ENCODE measurements at regions not wholly inside any gene's neighbourhood (a gene's known extent, or its start where the extent isn't known, plus 50 kb on each side); places are given as distances from the start of the nearest gene placed in this dataset.

DNA sequence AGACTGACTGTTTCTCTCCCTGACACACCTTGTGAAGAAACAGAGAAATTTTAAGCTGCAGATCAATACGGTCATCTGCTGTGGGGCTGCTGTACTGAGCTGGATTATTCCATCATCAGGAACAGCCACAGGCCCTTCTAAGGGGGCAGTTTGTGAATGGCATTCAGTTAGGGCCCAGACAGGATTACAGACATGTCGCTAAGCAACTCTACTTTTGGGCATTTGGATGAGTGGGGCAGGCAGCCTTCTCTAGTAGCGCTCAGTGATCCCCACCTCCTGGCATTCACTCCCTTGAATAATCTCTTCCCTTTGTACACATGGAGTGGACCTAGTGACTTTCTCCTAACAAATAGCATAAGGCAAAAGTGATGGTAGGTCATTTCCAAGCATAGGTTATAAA lies 144.4 kb upstream of the RARB start:
- TF ChIP-seq, protein P1, sequence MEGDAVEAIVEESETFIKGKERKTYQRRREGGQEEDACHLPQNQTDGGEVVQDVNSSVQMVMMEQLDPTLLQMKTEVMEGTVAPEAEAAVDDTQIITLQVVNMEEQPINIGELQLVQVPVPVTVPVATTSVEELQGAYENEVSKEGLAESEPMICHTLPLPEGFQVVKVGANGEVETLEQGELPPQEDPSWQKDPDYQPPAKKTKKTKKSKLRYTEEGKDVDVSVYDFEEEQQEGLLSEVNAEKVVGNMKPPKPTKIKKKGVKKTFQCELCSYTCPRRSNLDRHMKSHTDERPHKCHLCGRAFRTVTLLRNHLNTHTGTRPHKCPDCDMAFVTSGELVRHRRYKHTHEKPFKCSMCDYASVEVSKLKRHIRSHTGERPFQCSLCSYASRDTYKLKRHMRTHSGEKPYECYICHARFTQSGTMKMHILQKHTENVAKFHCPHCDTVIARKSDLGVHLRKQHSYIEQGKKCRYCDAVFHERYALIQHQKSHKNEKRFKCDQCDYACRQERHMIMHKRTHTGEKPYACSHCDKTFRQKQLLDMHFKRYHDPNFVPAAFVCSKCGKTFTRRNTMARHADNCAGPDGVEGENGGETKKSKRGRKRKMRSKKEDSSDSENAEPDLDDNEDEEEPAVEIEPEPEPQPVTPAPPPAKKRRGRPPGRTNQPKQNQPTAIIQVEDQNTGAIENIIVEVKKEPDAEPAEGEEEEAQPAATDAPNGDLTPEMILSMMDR (conservative IDR thresholded peaks at IDR 0.05), result no peak
- Histone ChIP-seq H3K9ac (ENCODE audit: extremely low read depth, low read length, poor library complexity, severe bottlenecking) (no peak overlapping the region), H3K9me3 (ENCODE audit: control insufficient read depth, low read length) (no peaks in the 10 kb centered on the region), H3K27me3 (ENCODE audit: control insufficient read depth, insufficient read depth, low read length, poor library complexity, severe bottlenecking) (no peaks in the 10 kb centered on the region), H3K27ac (ENCODE audit: low read depth, low read length) (no peak overlapping the region), H3K36me3 (ENCODE audit: control insufficient read depth, insufficient read depth, low read length) (no peaks in the 10 kb centered on the region), H3K4me1 (ENCODE audit: control insufficient read depth, insufficient read depth, low read length) (peaks cover 18% of the 10 kb centered on the region), H3K4me3 (ENCODE audit: low read length) (no peak overlapping the region)
- Mint-ChIP-seq H3K36me3 (ENCODE audit: low read depth) (no peaks in the 10 kb centered on the region), H3K9me3 (no peaks in the 10 kb centered on the region), H3K27ac (no peak overlapping the region), H3K4me1 (peaks cover 37% of the 10 kb centered on the region), H3K27me3 (ENCODE audit: insufficient read depth) (no peaks in the 10 kb centered on the region), H3K4me3 (no peak overlapping the region)
- WGBS, 2 experiments (ENCODE audit: insufficient coverage in 1 of 2, insufficient read length in 1 of 2), result 90 to 92% methylated on average over 2 to 3 of the region's 3 CpGs
- no peak for DNase-seq

DNA sequence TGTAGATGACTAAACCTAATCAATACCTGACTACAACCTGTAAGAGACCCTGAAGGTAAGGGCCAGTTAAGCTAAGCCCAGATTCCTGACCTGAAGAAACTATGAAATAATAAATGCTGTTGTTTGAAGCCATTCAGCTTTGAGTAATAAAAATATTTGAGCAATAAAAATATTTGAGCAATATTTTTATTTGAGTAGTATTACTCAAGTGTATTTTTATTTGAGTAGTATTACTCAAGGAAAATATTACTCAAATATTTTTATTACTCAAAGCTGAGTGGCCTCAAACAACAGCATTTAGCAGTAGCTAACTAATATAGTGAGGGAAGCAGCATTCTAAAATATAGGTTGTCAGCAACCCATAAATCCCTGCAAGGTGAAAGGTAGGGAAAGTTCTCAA lies 143.8 kb upstream of the RARB start:
- Histone ChIP-seq H3K36me3 (ENCODE audit: control insufficient read depth, insufficient read depth, low read length) (no peaks in the 10 kb centered on the region), H3K9ac (ENCODE audit: extremely low read depth, low read length, poor library complexity, severe bottlenecking) (no peak overlapping the region), H3K9me3 (ENCODE audit: control insufficient read depth, low read length) (no peaks in the 10 kb centered on the region), H3K4me3 (ENCODE audit: low read length) (no peak overlapping the region), H3K4me1 (ENCODE audit: control insufficient read depth, insufficient read depth, low read length) (peaks cover 18% of the 10 kb centered on the region), H3K27me3 (ENCODE audit: control insufficient read depth, insufficient read depth, low read length, poor library complexity, severe bottlenecking) (no peaks in the 10 kb centered on the region), H3K27ac (ENCODE audit: low read depth, low read length) (no peak overlapping the region)
- peaks cover 43% of the 10 kb centered on the region for H3K4me1 Mint-ChIP-seq
- TF ChIP-seq, protein P1 (conservative IDR thresholded peaks at IDR 0.05), result no peak
- H3K27ac Mint-ChIP-seq, result no peak overlapping the region
- no peaks in the 10 kb centered on the region for H3K27me3 Mint-ChIP-seq (ENCODE audit: insufficient read depth)
- H3K4me3 Mint-ChIP-seq, result no peak overlapping the region
- H3K9me3 Mint-ChIP-seq, result no peaks in the 10 kb centered on the region
- no peak for DNase-seq
- no peaks in the 10 kb centered on the region for H3K36me3 Mint-ChIP-seq (ENCODE audit: low read depth)

DNA sequence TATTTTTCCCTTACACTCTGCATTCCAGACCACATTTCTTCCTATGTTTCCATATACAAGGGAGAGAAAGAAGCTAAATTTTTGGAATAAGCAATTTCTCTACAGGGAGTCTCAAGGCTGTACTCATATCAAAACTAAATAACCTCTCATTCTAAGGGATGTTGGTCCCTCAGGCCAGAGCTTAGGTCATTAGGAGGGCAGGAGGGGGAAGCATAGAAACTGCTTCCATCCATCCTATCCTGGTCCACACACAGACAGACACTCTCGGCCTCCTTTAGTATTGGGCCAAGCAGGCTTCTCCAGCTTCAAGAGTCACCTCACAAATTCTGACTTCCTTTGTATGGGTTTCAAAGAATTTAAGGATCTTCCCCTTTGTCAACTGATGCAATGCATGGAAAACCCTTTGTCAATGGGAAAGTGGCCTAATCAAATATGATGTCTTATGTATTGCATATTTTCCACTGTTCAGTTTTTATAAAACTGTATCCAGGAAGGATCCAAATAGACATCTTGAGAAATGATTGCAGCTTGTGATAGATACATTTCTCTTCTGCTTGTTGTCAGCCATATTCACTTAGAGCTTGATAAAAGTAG lies 140.7 kb upstream of the RARB start:
- no peak overlapping the region for H3K4me3 Mint-ChIP-seq
- Histone ChIP-seq H3K4me1 (ENCODE audit: control insufficient read depth, insufficient read depth, low read length) (peaks cover 10% of the 10 kb centered on the region), H3K4me3 (ENCODE audit: low read length) (no peak overlapping the region), H3K27ac (ENCODE audit: low read depth, low read length) (no peak overlapping the region), H3K9me3 (ENCODE audit: control insufficient read depth, low read length) (no peaks in the 10 kb centered on the region), H3K36me3 (ENCODE audit: control insufficient read depth, insufficient read depth, low read length) (no peaks in the 10 kb centered on the region), H3K9ac (ENCODE audit: extremely low read depth, low read length, poor library complexity, severe bottlenecking) (no peak overlapping the region), H3K27me3 (ENCODE audit: control insufficient read depth, insufficient read depth, low read length, poor library complexity, severe bottlenecking) (no peaks in the 10 kb centered on the region)
- H3K27ac Mint-ChIP-seq, result no peak overlapping the region
- no peaks in the 10 kb centered on the region for H3K9me3 Mint-ChIP-seq
- no peaks in the 10 kb centered on the region for H3K36me3 Mint-ChIP-seq (ENCODE audit: low read depth)
- H3K27me3 Mint-ChIP-seq (ENCODE audit: insufficient read depth), result no peaks in the 10 kb centered on the region
- WGBS, 2 experiments (ENCODE audit: insufficient coverage in 1 of 2, insufficient read length in 1 of 2), result 83% methylated on average over 1 of the region's 1 CpG; no CpG with 5 or more reads in 1 of the 2 experiments
- TF ChIP-seq, protein P1 (conservative IDR thresholded peaks at IDR 0.05), result no peak
- no peak for DNase-seq
- H3K4me1 Mint-ChIP-seq, result peaks cover 33% of the 10 kb centered on the region

Measured in endodermal cell (in vitro differentiated cells).